ENCODE measurements at regions not wholly inside any gene's neighbourhood (a gene's known extent, or its start where the extent isn't known, plus 50 kb on each side); places are given as distances from the start of the nearest gene placed in this dataset.
"Not testable (repeated sequence)": the region's sequence is repeated elsewhere in the genome, so short reads cannot be mapped to it uniquely, and the experiment has no call there.

DNA sequence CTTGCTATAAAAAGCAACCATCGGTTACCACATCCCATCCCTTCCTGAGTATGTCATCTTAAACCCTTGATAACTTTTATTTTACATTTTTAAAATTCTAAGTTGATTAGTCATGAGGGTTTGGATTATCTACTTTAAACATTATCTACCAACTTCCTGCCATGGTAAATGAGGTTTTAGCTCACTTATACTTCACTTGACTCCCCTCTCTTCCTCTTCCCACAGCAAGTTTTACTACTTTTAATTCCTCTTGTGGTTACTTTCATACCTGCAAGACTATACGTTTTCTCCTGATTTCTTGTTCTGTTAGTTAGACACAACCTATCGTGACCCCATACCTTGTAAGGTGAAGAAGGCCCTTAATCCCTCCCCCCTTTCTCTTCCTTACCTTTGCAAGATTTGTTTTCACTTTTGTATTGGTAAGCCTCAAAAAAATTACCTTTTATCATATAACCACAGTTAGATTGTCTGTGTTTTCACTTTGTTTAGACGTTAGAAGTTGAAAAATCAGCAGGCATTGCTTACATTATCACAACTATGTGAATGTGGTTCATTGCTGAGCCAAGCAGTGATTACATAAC lies 60.1 kb upstream of the OGFRL1 start:
- WGBS, 2 donors: 70% methylated on average over 4 of the region's 4 CpGs
- DNase-seq: no peak

GRCh38 chr6:71229477-71229876 lies 59.1 kb upstream of the OGFRL1 start:
- no peaks in the 10 kb centered on the region for H3K4me1 ChIP-seq
- no peaks in the 10 kb centered on the region for H3K27me3 ChIP-seq
- intact Hi-C loops (cut with DNase I): no loop called here
- ATAC-seq (no peak), DNase-seq (no peak)
- H3K9me3 ChIP-seq: no peaks in the 10 kb centered on the region
- no peak overlapping the region for H3K27ac ChIP-seq
- TF ChIP-seq, protein P1, sequence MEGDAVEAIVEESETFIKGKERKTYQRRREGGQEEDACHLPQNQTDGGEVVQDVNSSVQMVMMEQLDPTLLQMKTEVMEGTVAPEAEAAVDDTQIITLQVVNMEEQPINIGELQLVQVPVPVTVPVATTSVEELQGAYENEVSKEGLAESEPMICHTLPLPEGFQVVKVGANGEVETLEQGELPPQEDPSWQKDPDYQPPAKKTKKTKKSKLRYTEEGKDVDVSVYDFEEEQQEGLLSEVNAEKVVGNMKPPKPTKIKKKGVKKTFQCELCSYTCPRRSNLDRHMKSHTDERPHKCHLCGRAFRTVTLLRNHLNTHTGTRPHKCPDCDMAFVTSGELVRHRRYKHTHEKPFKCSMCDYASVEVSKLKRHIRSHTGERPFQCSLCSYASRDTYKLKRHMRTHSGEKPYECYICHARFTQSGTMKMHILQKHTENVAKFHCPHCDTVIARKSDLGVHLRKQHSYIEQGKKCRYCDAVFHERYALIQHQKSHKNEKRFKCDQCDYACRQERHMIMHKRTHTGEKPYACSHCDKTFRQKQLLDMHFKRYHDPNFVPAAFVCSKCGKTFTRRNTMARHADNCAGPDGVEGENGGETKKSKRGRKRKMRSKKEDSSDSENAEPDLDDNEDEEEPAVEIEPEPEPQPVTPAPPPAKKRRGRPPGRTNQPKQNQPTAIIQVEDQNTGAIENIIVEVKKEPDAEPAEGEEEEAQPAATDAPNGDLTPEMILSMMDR (IDR thresholded peaks at IDR 0.05): no peak
- WGBS, 2 donors: 95 to 98% methylated on average over 3 of the region's 3 CpGs
- no peaks in the 10 kb centered on the region for H3K36me3 ChIP-seq
- no peak overlapping the region for H3K4me3 ChIP-seq

More for the DNA sequence above, 60.1 kb upstream of the OGFRL1 start:
- TF ChIP-seq, protein P1 (IDR thresholded peaks at IDR 0.05): no peak
- Histone ChIP-seq H3K27ac (no peak overlapping the region), H3K4me1 (no peaks in the 10 kb centered on the region), H3K36me3 (no peaks in the 10 kb centered on the region), H3K4me3 (no peak overlapping the region), H3K9me3 (no peaks in the 10 kb centered on the region), H3K27me3 (no peaks in the 10 kb centered on the region)
- no peak for ATAC-seq
- intact Hi-C loops (cut with DNase I): no loop called here

GRCh38 chr6:71232890-71233289 lies 55.7 kb upstream of the OGFRL1 start:
- WGBS, 2 donors: 95 to 97% methylated on average over 4 of the region's 4 CpGs
- H3K27ac ChIP-seq; H3K36me3 ChIP-seq; H3K27me3 ChIP-seq; H3K4me1 ChIP-seq; intact Hi-C loops (cut with DNase I); DNase-seq; ATAC-seq; H3K9me3 ChIP-seq; H3K4me3 ChIP-seq: not testable (repeated sequence)

DNA sequence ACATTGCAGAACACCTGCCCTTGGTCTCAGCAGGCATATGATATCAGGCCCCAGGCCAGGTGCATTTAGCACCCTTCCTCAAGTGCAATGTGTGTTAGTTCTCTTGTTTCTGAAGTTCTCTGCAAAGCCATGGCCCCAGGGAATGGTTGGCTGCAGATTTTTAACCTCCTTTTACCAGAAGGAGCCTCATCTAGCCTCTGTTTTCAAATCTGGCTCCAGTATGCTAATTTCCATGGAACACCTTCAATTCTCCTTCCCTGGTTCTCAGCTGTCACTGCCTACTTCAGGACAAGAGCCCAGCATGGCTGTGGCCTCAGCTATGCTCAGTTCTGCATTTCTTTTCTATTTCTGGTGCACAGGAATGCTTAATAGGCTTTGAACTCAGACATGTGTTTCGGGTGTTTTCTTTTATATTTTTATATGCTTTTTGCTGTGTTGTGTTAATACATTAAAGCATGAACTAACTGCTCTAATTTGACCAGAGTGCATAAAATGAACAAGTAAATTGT lies 51.6 kb upstream of the OGFRL1 start:
- ATAC-seq (no peak), DNase-seq (no peak)
- WGBS, 2 donors: 83 to 85% methylated on average over 1 of the region's 1 CpG
- no peaks in the 10 kb centered on the region for H3K4me1 ChIP-seq
- no peaks in the 10 kb centered on the region for H3K27me3 ChIP-seq
- H3K27ac ChIP-seq: no peak overlapping the region
- H3K4me3 ChIP-seq: no peak overlapping the region
- intact Hi-C loops (cut with DNase I): no loop called here
- peaks cover 0 to 5% (median 0%) of the 10 kb centered on the region in 11 donors for H3K9me3 ChIP-seq
- no peaks in the 10 kb centered on the region for H3K36me3 ChIP-seq
- TF ChIP-seq, protein P1 (IDR thresholded peaks at IDR 0.05): no peak

DNA sequence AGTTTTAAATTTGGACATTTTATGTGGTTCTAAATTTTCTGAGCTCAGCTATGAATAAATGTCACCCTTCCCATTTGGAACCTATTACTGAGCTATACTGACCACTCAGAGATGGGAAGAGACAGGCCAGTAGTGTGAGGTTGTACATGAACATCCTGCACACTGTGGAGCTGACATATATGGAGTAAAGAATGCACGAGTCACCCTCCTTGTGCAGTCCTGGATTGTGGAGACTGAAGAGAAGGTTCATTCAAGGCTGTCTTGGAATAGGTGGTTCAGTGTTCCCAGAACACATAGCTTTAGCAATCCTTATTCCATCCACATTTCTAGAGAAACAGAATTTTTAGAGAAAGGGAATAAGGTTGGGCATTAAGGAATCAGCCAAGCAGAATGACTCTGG lies 50.3 kb upstream of the OGFRL1 start:
- H3K4me3 ChIP-seq: no peak overlapping the region
- H3K9me3 ChIP-seq: peaks cover 0 to 18% (median 4%) of the 10 kb centered on the region in 11 donors
- TF ChIP-seq, protein P1 (IDR thresholded peaks at IDR 0.05): no peak
- DNase-seq: no peak
- no peak overlapping the region for H3K27ac ChIP-seq
- H3K4me1 ChIP-seq: no peaks in the 10 kb centered on the region
- H3K36me3 ChIP-seq: no peaks in the 10 kb centered on the region
- no peaks in the 10 kb centered on the region for H3K27me3 ChIP-seq
- WGBS, 2 donors: 67 to 77% methylated on average over 1 of the region's 1 CpG
- intact Hi-C loops (cut with DNase I): no loop called here
- ATAC-seq: no peak
